ENCODE measurements at regions not wholly inside any gene's neighbourhood (a gene's known extent, or its start where the extent isn't known, plus 50 kb on each side); places are given as distances from the start of the nearest gene placed in this dataset.
"Not testable (repeated sequence)": the region's sequence is repeated elsewhere in the genome, so short reads cannot be mapped to it uniquely, and the experiment has no call there.

DNA sequence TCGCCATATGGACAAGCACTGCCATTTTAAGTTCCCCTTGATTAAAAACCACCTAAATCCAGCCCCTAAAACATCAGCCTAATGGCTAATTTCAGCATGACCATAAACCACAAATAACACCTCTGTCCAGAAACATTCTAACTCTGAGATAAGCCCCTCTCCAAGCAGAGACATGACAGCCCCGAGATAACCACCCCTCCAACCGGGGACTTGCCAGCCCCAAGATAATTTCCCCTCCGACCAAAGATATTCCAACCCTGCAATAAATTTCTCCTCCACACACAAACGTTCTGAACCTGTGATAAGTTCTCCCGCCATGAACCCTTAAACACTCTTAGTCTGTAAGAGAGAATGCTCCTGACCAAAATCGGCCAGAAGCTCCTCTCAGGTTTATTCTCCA is 586.8 kb downstream of the EDEM1 start:
- Mint-ChIP-seq H3K9me3 (peaks cover 3 to 18% (median 11%) of the 10 kb centered on the region in 5 donors), H3K4me1 (no peaks in the 10 kb centered on the region), H3K4me3 (no peak overlapping the region), H3K27ac (no peak overlapping the region), H3K27me3 (no peaks in the 10 kb centered on the region), H3K36me3 (no peaks in the 10 kb centered on the region)
- ChIA-PET CTCF (no interaction called here), POLR2A (no interaction called here)
- Histone ChIP-seq H3K4me3 (ENCODE audit: low read length) (no peak overlapping the region), H3K36me3 (ENCODE audit: insufficient read depth, low read length) (no peaks in the 10 kb centered on the region), H3K27me3 (ENCODE audit: insufficient read depth, low read length, poor library complexity, severe bottlenecking) (no peaks in the 10 kb centered on the region), H3K9me3 (ENCODE audit: low read length) (no peaks in the 10 kb centered on the region), H3K27ac (ENCODE audit: low read depth, low read length) (no peak overlapping the region), H3K4me1 (ENCODE audit: insufficient read depth, low read length) (no peaks in the 10 kb centered on the region)
- DNase-seq, result no peak

DNA sequence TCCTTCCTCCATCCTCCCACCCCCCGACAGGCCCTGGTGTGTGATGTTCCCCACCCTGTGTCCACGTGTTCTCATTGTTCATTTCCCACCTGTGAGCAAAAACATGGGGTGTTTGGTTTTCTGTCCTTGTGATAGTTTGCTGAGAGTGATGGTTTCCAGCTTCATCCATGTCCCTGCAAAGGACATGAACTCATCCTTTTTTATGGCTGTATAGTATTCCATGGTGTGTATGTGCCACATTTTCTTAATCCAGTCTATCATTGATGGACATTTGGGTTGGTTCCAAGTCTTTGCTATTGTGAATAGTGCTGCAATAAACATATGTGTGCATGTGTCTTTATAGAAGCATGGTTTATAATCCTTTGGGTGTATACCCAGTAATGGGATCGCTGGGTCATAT is 587.6 kb downstream of the EDEM1 start:
- H3K36me3 ChIP-seq (ENCODE audit: insufficient read depth, low read length); DNase-seq; H3K4me3 ChIP-seq (ENCODE audit: low read length); POLR2A ChIA-PET; H3K27ac Mint-ChIP-seq; H3K27ac ChIP-seq (ENCODE audit: low read depth, low read length); H3K4me1 Mint-ChIP-seq; H3K4me1 ChIP-seq (ENCODE audit: insufficient read depth, low read length); CTCF ChIA-PET; H3K36me3 Mint-ChIP-seq; H3K9me3 ChIP-seq (ENCODE audit: low read length); H3K27me3 Mint-ChIP-seq; H3K4me3 Mint-ChIP-seq; H3K27me3 ChIP-seq (ENCODE audit: insufficient read depth, low read length, poor library complexity, severe bottlenecking): not testable (repeated sequence)
- H3K9me3 Mint-ChIP-seq, result peaks cover 3 to 18% (median 11%) of the 10 kb centered on the region in 5 donors

DNA sequence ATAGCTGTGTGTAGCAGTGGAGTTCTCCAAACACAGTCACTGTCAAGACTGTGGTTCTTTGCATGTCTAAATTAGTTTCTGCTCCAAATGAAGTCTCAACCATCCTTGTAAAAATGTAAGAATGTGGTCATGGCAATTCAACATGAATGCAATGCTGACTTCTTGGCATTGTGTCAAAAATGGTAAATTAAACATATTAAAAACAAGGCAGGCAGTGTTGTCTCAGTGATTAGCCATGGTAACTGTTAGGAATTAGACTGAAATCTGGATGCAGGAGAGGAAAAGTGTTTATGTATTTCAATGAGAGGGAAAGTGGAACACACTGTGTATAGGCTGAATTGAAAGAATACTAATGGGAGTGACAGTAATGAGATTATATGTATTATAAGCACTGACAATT is 597.2 kb downstream of the EDEM1 start:
- no peaks in the 10 kb centered on the region for H3K27me3 Mint-ChIP-seq
- no peaks in the 10 kb centered on the region for H3K4me1 ChIP-seq (ENCODE audit: insufficient read depth, low read length)
- DNase-seq, result no peak
- H3K4me3 Mint-ChIP-seq, result no peak overlapping the region
- H3K4me1 Mint-ChIP-seq, result no peaks in the 10 kb centered on the region
- H3K27ac ChIP-seq (ENCODE audit: low read depth, low read length), result no peak overlapping the region
- H3K27ac Mint-ChIP-seq, result no peak overlapping the region
- H3K9me3 ChIP-seq (ENCODE audit: low read length), result no peaks in the 10 kb centered on the region
- CTCF ChIA-PET, result no interaction called here
- no peaks in the 10 kb centered on the region for H3K27me3 ChIP-seq (ENCODE audit: insufficient read depth, low read length, poor library complexity, severe bottlenecking)
- H3K36me3 Mint-ChIP-seq, result no peaks in the 10 kb centered on the region
- H3K36me3 ChIP-seq (ENCODE audit: insufficient read depth, low read length), result no peaks in the 10 kb centered on the region
- POLR2A ChIA-PET, result no interaction called here
- H3K9me3 Mint-ChIP-seq, result peaks cover 0 to 9% (median 3%) of the 10 kb centered on the region in 5 donors
- no peak overlapping the region for H3K4me3 ChIP-seq (ENCODE audit: low read length)

DNA sequence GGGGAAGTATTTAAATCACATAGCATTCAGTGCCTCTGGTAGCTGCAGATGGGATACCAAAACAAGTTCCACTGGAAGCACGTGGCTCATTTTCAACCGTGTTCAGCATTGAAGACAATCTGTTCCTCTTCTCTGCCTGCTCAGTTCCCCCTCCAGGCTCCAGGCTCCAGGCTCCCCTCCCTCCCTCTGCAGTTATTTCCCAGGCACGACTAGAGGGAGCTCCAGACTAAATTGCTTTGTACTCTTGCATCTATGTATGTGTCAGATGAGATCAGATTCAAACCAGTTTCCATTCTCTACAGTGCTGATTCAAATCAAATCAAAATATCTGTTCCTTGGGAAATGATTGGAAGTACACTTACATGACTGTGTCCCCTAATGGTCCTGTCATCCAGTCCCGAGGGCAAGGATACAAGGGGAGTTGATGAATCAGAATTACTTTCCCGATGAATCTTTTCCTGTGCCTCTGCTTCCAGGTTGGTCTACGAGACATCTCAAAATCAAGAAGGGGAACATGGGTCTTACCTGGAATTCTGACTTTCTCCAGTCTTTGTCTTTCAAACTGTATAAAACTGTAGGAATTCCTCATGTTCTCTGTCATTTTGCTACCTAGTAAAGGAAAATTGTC is 600.5 kb downstream of the EDEM1 start:
- Histone ChIP-seq H3K4me3 (ENCODE audit: low read length) (no peak overlapping the region), H3K27ac (ENCODE audit: low read depth, low read length) (no peak overlapping the region), H3K27me3 (ENCODE audit: insufficient read depth, low read length, poor library complexity, severe bottlenecking) (no peaks in the 10 kb centered on the region), H3K9me3 (ENCODE audit: low read length) (no peaks in the 10 kb centered on the region), H3K4me1 (ENCODE audit: insufficient read depth, low read length) (no peaks in the 10 kb centered on the region), H3K36me3 (ENCODE audit: insufficient read depth, low read length) (no peaks in the 10 kb centered on the region)
- H3K4me1 Mint-ChIP-seq, result no peaks in the 10 kb centered on the region
- ChIA-PET POLR2A (no interaction called here), CTCF (no interaction called here)
- DNase-seq, result no peak
- H3K27ac Mint-ChIP-seq, result no peak overlapping the region
- no peaks in the 10 kb centered on the region for H3K27me3 Mint-ChIP-seq
- H3K36me3 Mint-ChIP-seq, result no peaks in the 10 kb centered on the region
- H3K4me3 Mint-ChIP-seq, result no peak overlapping the region
- peaks cover 0 to 11% (median 3%) of the 10 kb centered on the region in 5 donors for H3K9me3 Mint-ChIP-seq

DNA sequence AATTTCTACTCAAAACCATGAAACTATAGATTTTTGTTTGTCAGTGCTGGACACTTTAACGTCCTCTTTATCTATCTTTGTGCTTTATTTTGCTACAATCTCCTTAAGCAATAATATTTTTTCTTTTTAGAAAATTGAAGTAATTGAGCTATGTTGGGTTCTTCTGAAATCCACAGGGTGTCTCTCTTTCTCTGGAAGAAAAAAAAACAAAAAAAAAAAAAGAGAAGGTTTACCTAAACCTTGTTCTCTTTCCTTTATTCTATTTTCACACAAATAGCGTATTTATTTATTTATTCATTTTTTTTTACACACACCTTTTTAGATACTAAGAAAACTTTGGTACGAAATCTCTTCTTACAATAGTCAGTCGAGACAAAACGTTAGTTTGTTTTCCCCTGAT is 601.0 kb downstream of the EDEM1 start:
- no peak for DNase-seq
- Mint-ChIP-seq H3K27ac (no peak overlapping the region), H3K36me3 (no peaks in the 10 kb centered on the region), H3K4me1 (no peaks in the 10 kb centered on the region), H3K4me3 (no peak overlapping the region), H3K27me3 (no peaks in the 10 kb centered on the region), H3K9me3 (peaks cover 0 to 11% (median 3%) of the 10 kb centered on the region in 5 donors)
- POLR2A ChIA-PET, result no interaction called here
- Histone ChIP-seq H3K4me3 (ENCODE audit: low read length) (no peak overlapping the region), H3K27me3 (ENCODE audit: insufficient read depth, low read length, poor library complexity, severe bottlenecking) (no peaks in the 10 kb centered on the region), H3K9me3 (ENCODE audit: low read length) (no peaks in the 10 kb centered on the region), H3K27ac (ENCODE audit: low read depth, low read length) (no peak overlapping the region), H3K4me1 (ENCODE audit: insufficient read depth, low read length) (no peaks in the 10 kb centered on the region), H3K36me3 (ENCODE audit: insufficient read depth, low read length) (no peaks in the 10 kb centered on the region)
- CTCF ChIA-PET, result no interaction called here

DNA sequence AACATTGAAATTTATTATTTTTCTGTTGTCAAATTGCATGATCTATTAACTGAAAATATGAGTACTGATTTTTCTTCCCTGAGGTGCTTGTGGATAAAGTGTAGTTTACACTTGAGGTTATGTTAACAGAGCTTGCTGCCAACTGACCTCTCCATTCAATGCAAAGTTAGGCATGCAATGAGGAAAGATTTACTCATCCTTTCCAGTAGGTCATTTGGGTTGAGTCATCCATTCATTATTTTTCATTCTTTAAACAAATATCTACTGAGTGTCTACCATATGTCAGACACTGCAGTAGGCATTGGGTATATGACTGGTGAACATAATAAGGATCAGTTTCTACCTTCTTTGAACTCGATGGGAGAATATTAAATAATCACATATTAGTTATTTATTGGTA is 604.1 kb downstream of the EDEM1 start:
- H3K27me3 Mint-ChIP-seq, result no peaks in the 10 kb centered on the region

DNA sequence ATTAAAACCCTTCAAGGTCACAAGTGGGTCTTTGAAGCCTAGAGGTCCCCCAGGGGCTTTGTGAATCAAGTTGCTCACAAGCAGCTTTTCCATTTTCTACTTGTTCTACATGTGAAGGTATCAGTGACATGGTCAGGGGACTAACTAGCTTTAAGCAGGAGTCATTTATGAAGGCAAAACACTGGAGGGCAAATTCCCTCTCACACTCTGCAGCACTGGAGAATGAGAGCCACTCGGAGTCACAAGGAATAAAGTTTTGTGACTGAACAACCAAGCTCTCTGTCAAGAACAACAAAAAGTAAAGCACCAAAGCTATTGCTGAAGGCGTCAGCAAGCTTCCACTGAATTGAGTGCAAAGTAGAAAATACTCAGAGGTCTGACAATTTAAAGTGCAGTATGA is 609.0 kb downstream of the EDEM1 start:
- no peaks in the 10 kb centered on the region for H3K36me3 Mint-ChIP-seq
- H3K27ac Mint-ChIP-seq, result no peak overlapping the region
- POLR2A ChIA-PET, result no interaction called here
- DNase-seq, result no peak
- peaks cover 0 to 8% (median under 1%) of the 10 kb centered on the region in 5 donors for H3K9me3 Mint-ChIP-seq
- CTCF ChIA-PET, result no interaction called here
- no peaks in the 10 kb centered on the region for H3K36me3 ChIP-seq (ENCODE audit: insufficient read depth, low read length)
- H3K27me3 ChIP-seq (ENCODE audit: insufficient read depth, low read length, poor library complexity, severe bottlenecking), result no peaks in the 10 kb centered on the region
- H3K4me1 ChIP-seq (ENCODE audit: insufficient read depth, low read length), result no peaks in the 10 kb centered on the region
- no peaks in the 10 kb centered on the region for H3K4me1 Mint-ChIP-seq
- H3K4me3 Mint-ChIP-seq, result no peak overlapping the region
- no peak overlapping the region for H3K4me3 ChIP-seq (ENCODE audit: low read length)
- no peak overlapping the region for H3K27ac ChIP-seq (ENCODE audit: low read depth, low read length)
- no peaks in the 10 kb centered on the region for H3K9me3 ChIP-seq (ENCODE audit: low read length)
- H3K27me3 Mint-ChIP-seq, result no peaks in the 10 kb centered on the region

More for the DNA sequence above, 604.1 kb downstream of the EDEM1 start:
- Mint-ChIP-seq H3K36me3 (no peaks in the 10 kb centered on the region), H3K4me1 (no peaks in the 10 kb centered on the region), H3K27ac (no peak overlapping the region), H3K9me3 (peaks cover 0 to 8% (median 3%) of the 10 kb centered on the region in 5 donors), H3K4me3 (no peak overlapping the region)
- no peaks in the 10 kb centered on the region for H3K4me1 ChIP-seq (ENCODE audit: insufficient read depth, low read length)
- H3K27ac ChIP-seq (ENCODE audit: low read depth, low read length), result no peak overlapping the region
- H3K36me3 ChIP-seq (ENCODE audit: insufficient read depth, low read length), result no peaks in the 10 kb centered on the region
- H3K9me3 ChIP-seq (ENCODE audit: low read length), result no peaks in the 10 kb centered on the region
- POLR2A ChIA-PET, result no interaction called here
- DNase-seq, result no peak
- CTCF ChIA-PET, result no interaction called here
- no peaks in the 10 kb centered on the region for H3K27me3 ChIP-seq (ENCODE audit: insufficient read depth, low read length, poor library complexity, severe bottlenecking)
- no peak overlapping the region for H3K4me3 ChIP-seq (ENCODE audit: low read length)

DNA sequence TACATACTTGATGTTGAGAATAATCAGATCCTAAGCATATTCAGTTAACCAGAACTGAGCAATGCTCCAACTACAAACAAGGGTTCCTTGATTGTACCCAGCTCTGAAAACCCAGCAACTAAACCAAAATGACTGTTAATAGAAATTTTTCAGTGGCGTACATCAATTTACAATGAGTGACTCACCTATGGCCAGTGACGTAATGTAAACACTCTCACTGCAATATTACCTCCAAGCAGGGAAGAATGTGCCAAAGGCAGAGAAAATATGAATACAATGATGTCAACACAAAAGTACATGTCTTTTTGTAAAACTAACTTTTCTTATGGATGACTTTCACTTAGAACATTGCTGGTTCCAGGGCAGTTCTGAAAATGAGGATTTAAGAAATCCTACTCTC is 611.3 kb downstream of the EDEM1 start:
- Histone ChIP-seq H3K9me3 (ENCODE audit: low read length) (no peaks in the 10 kb centered on the region), H3K4me1 (ENCODE audit: insufficient read depth, low read length) (no peaks in the 10 kb centered on the region), H3K27me3 (ENCODE audit: insufficient read depth, low read length, poor library complexity, severe bottlenecking) (no peaks in the 10 kb centered on the region), H3K36me3 (ENCODE audit: insufficient read depth, low read length) (no peaks in the 10 kb centered on the region), H3K27ac (ENCODE audit: low read depth, low read length) (no peak overlapping the region), H3K4me3 (ENCODE audit: low read length) (no peak overlapping the region)
- Mint-ChIP-seq H3K27me3 (no peaks in the 10 kb centered on the region), H3K9me3 (peaks cover 0 to 10% (median 3%) of the 10 kb centered on the region in 5 donors), H3K27ac (no peak overlapping the region), H3K4me3 (no peak overlapping the region), H3K36me3 (no peaks in the 10 kb centered on the region), H3K4me1 (no peaks in the 10 kb centered on the region)
- ChIA-PET CTCF (no interaction called here), POLR2A (no interaction called here)
- DNase-seq, result no peak

DNA sequence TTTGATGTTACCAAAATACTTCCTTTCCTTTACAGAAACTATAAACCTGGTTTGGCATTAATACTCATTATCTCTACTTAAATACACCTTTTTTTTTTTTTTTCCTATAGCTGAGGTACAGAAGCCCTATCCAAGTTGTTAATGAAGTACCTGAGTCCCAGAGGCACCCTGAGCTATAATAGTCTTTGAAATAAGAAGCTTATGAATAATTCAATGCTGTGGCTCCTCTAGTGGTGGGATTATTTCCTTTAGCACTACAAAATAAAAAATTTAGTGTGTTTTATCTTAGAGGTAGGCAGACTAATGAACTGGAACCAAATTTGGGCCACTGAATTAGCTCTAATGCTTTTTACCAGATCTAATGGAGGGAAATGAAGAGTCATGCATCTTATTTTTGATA is 611.9 kb downstream of the EDEM1 start:
- Histone ChIP-seq H3K4me3 (ENCODE audit: low read length) (no peak overlapping the region), H3K27ac (ENCODE audit: low read depth, low read length) (no peak overlapping the region), H3K9me3 (ENCODE audit: low read length) (no peaks in the 10 kb centered on the region), H3K36me3 (ENCODE audit: insufficient read depth, low read length) (no peaks in the 10 kb centered on the region), H3K4me1 (ENCODE audit: insufficient read depth, low read length) (no peaks in the 10 kb centered on the region), H3K27me3 (ENCODE audit: insufficient read depth, low read length, poor library complexity, severe bottlenecking) (no peaks in the 10 kb centered on the region)
- POLR2A ChIA-PET, result no interaction called here
- Mint-ChIP-seq H3K4me1 (no peaks in the 10 kb centered on the region), H3K27me3 (no peaks in the 10 kb centered on the region), H3K36me3 (no peaks in the 10 kb centered on the region), H3K9me3 (peaks cover 0 to 10% (median 3%) of the 10 kb centered on the region in 5 donors), H3K4me3 (no peak overlapping the region), H3K27ac (no peak overlapping the region)
- no peak for DNase-seq
- CTCF ChIA-PET, result no interaction called here
